COLO668 (cell line): ENCODE measurements at regions not wholly inside any gene's neighbourhood (a gene's known extent, or its start where the extent isn't known, plus 50 kb on each side); places are given as distances from the start of the nearest gene placed in this dataset.
"Not testable (repeated sequence)": the region's sequence is repeated elsewhere in the genome, so short reads cannot be mapped to it uniquely, and the experiment has no call there.

Experiments
- DNase-seq: peaks from one replicate; lab custom pipeline; 2025; ENCODE audit not compliant: unreplicated experiment; lab: John Stamatoyannopoulos, UW

DNA sequence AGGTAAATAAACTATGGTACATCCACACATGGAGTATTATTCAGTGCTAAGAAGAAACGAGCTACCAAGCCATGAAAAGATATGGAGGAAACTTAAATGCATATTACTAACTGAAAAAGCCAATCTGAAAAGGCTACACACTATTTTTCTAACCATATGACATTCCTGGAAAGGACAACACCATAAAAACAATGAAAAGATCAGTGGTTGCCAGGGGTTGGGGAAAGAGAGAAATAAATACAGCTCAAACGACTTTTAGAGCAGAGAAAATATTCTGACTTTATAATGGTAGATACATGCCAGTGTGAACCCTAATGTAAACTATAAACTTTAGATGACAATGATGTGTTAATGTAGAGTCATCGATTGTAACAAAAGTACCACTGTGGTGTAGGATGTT lies 225.9 kb upstream of the BTBD3 start:
- DNase-seq: no peak

GRCh38 chr20:11692567-11692966 lies 225.1 kb upstream of the BTBD3 start:
- DNase-seq: no peak

DNA sequence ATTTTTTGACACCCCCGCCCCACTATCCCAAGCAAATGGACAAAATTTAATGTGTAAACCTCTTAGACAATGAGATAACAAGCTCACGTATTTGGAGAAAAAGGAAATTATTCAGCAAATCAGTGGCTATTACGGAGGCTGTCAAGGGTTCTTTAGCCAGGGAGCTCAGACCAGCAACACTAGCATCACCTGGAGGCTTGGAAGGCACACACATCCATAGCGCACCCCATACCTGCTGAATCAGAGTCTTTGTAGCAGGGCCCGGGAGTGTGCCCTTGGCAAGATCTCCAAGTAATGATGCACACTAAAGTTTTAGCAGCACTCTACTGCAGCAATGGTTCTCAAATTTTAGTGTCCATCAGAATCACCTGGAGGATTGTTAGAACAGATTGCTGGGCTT lies 223.2 kb upstream of the BTBD3 start:
- DNase-seq: no peak

- DNase-seq: no peak
These were observed 220.6 kb upstream of the BTBD3 start for GRCh38 chr20:11697055-11697454.

GRCh38 chr20:11697646-11698045 lies 220.0 kb upstream of the BTBD3 start:
- DNase-seq: no peak

DNA sequence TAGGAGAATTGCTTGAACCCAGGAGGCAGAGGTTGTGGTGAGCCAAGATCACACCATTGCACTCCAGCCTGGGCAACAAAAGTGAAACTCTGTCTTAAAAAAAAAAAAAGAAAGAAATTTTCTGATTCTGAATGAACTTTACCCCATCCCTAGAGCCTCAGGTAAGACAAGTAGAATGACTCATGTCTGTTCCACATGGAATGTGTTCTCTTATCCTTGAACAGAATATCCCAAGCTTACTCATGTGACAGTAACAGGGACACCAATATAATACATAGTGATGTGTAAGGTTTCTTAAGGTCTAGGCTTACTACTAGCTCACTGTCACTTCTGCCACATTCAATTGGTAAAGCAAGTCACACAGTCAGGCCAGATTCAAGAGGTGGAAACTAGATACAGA lies 219.6 kb upstream of the BTBD3 start:
- no peak for DNase-seq

DNA sequence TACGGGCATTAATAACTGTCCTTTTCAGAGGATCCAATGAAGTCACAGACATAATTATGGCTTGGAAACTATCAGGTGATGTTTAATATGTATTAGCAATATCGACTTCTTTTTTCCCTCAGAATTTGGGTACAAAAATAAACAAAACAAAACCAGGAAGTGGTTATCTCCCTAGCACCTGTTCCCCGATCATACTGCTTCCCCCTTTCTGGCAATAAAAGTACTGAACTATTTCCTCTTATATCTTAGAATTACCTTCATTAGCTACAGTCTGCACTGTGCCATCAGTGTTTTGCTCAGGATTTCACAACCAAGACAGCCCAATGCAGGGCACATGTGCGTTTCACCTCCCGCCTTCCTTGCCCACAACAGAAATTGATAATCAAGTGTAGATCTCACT lies 216.9 kb upstream of the BTBD3 start:
- DNase-seq: no peak

- DNase-seq: no peak
These were observed 214.8 kb upstream of the BTBD3 start for GRCh38 chr20:11702721-11703518.

DNA sequence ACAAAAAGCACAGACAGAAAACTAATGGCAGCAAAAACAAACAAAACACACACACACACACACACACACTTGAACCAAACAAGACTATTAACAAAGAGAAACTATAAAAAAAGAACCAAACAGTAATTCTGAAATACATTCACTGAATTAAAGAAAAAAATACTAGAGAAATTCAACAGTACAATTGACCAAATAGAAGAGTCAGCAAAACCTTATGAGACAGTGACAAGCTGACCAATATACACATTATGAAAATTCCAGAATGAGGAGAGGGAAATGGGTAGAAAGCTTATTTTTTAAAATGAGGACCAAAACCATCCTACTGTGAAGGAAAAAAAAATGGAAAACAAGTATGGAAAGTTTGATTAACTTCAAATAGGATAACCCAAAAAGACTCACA lies 212.2 kb upstream of the BTBD3 start:
- no peak for DNase-seq

- DNase-seq: not testable (repeated sequence)
These were observed 209.5 kb upstream of the BTBD3 start for GRCh38 chr20:11708223-11708622.

DNA sequence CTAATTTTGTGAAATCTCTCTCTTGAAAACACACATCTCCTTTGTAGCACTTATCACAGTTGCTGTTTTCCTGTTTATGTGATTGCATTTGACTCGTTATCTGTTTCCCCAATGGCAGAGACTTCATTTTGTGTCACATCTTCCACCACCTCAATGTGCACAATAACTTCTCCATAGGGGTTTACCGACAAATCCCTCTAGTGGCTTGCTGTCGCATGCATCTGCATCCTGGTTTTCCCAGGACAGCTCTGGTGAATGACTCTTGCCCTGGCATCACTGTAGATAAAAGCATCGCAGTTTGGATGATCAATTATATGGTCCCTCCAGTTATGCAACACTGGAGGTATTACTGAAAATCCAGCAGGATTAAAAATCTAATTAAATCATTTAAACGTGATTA lies 206.5 kb upstream of the BTBD3 start:
- DNase-seq: no peak

GRCh38 chr20:11712639-11713160 lies 205.0 kb upstream of the BTBD3 start:
- DNase-seq: no peak

DNA sequence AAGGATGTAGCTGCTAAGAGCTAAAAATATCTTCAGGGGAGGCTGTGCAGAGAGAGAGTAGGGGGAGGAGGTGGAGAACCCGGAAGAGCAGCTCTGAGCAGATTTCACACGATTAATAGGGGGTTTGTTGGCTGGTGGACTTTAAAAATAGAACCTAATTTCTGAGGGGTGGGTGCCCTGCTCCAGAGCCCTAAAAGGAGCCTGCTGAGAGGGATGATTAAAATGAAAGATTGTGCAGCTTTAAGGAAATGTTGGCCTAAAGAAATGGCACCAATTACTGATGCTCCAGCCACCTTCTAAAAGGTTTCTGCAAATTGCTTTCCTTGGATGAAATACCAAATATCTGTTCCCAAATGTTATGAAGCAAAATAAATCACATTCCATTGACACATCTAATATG lies 202.8 kb upstream of the BTBD3 start:
- no peak for DNase-seq

GRCh38 chr20:11716239-11716944 lies 201.3 kb upstream of the BTBD3 start:
- peak; percentile 23 for DNase-seq

GRCh38 chr20:11716945-11717248 lies 200.8 kb upstream of the BTBD3 start:
- DNase-seq: no peak

GRCh38 chr20:11717562-11717961 lies 200.1 kb upstream of the BTBD3 start:
- DNase-seq: no peak

GRCh38 chr20:11718474-11719094 lies 199.1 kb upstream of the BTBD3 start:
- DNase-seq: no peak

DNA sequence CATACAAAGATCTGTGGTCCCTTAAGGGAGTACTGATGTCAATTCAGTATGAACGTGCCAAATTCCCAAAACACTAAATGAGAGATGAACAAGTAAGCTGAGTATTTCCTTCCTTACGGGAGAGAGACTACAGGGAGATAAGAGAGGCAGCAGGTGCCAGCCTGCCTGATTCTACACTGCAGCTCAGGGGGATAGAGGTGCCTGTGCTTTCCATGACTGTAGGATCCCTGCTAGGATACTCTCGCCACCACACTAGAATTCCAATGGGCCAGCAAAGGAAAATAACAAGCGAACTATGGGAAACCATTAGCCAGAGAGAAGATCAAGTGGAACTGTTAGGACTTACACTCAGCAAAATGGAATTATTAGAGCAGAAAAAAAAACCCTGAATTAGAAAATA lies 198.5 kb upstream of the BTBD3 start:
- DNase-seq: no peak

GRCh38 chr20:11721411-11721810 lies 196.3 kb upstream of the BTBD3 start:
- DNase-seq: no peak

- no peak for DNase-seq
These were observed 193.6 kb upstream of the BTBD3 start for GRCh38 chr20:11724097-11724496.

DNA sequence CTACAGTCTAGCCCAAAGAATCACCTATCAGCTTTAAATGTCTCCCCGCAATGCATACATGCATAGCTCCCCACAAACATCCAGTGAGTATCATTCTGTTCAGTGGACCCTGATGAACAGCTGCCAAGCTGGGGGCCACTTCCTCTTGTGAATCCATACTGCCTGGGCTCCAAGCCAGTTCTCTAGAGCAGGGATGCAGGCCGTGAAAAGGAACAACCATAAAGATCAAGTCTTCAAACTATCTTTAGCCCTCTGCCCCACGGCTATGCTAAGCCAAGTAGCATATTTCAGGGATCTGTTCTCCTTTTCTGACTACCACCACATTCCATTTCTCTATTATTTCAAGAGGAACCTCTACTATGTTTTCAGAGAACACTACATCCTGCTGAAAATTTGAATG lies 191.7 kb upstream of the BTBD3 start:
- peak; percentile 69 for DNase-seq

DNA sequence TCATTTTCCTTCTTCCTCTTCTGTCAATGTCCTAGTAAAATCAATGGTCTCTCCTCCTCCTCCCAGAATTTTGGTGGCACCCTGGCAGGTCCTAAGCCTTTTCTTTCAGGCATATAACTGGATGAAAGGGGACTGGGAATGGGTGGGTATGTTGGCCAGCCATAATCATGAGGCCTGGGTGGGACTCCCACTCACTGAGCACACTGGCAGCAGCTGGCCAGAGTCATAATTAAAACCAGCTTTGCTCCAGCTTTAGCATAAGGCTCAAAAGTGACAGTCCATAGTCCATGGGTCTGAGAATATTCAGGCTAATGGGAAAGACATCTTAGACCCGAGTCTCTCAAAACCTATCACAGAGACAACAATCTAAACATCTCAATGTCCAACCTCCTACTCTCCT lies 190.0 kb upstream of the BTBD3 start:
- DNase-seq: no peak
